NCI-H2081 treated with DMSO at 0.1 percent for 48 hours (cell line): ENCODE measurements at regions not wholly inside any gene's neighbourhood (a gene's known extent, or its start where the extent isn't known, plus 50 kb on each side); places are given as distances from the start of the nearest gene placed in this dataset.
A peak's percentile ranks its signal among the peaks of the same experiment; 100 is the strongest.
"Not testable (repeated sequence)": the region's sequence is repeated elsewhere in the genome, so short reads cannot be mapped to it uniquely, and the experiment has no call there.

ENCODE experiments used
- DNase-seq: peaks from one replicate; lab custom pipeline; 2025; lab: John Stamatoyannopoulos, UW

DNA sequence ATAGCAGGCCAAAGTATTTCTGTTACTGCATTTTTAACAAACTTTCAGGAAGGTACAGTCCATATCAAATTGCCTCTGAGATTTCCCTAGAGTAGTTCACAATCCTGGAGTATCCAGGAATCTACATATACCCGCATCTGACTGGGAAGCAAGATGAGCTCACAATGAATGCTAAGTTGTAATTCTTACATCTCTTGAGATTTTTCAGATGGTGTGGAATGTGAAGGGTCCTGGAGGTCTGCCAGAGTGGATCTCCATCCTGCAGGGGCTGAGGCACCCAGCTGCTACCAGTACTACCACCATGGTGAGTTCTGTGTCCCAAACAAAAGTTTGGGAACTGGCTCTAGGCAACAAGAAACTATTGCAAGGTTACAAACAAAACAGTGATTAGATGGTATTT lies 156.7 kb upstream of the CCDC54 start:
- DNase-seq = no peak

DNA sequence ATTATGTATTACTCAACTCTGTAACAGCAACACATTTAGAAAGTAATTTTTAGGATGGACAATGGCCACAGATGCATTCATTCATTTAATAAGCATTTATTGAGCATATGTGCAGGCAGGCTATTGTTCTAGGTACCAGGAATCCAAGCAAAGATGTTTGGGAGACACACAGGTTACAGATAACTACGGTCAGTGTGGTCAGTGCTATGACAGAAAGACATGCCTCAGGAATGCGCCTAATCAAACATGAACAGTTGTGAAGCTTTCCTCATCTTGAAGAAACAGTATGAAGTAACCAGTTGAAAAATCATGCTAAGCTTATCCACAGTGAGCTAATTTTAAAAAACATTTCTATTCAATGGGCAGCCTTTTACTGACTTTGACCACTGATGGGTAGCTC lies 155.4 kb upstream of the CCDC54 start:
- DNase-seq = no peak

DNA sequence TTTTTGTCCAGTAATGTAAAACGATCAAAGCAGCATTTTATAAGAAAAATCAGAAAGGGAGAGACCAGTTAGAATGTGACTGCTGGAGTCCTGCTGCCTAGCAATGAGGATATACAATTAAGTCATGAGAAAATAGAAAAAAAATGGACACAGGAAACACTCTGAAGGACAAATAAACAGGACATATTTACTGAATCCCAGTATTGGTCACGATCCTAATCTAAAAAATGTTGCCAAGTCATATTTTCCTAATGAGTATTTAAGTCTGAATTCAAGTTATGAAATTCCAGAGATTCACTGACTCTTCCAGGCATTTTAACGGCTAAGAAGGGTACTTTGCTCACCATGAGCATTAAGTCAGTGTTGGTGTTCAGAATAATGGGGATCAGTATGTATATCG lies 154.3 kb upstream of the CCDC54 start:
- DNase-seq = no peak

DNA sequence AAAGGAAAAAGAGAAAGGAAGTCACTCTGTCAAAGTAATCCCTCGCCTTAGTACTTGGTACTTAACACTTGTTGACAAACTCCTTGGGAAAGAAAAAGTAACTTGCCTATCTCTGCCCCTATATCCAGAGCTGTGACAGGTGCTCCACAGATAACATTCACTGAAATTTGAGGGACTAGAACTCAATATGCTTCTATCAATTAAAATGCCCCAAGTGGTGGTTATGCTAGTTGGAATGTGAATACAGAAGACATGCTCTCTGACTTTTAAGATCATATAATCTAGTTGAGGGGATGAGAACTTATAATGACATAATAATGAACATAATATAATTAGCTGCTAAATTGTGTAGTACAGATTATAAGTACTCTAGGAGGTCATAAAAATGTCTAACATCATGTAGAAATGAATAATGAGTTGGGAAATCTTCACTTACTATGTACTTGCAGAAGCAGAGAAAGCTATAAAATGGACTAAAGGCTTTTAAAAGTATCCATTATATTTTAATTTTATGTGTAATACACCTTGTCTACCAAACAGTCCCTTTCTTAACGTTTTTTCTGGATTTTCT lies 153.1 kb upstream of the CCDC54 start:
- DNase-seq = no peak

DNA sequence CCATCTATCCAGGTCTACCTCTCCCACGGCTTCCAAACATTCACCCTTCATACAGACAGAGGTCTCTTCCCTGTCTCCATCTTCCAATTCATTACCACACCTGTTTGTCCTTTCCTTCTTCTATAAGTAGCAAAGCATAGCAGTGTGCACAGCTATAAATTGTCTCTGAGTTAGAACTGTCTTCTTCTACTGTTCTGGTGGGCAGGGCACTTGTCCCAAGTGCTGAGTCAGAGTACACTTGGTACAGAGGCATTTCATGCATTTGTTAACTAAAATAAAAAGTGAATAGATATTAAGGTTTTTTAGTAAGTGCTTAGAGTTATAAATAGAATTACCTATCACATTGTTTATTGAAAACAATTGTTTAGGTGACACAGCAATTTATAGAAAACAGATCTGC lies 150.1 kb upstream of the CCDC54 start:
- DNase-seq = no peak

DNA sequence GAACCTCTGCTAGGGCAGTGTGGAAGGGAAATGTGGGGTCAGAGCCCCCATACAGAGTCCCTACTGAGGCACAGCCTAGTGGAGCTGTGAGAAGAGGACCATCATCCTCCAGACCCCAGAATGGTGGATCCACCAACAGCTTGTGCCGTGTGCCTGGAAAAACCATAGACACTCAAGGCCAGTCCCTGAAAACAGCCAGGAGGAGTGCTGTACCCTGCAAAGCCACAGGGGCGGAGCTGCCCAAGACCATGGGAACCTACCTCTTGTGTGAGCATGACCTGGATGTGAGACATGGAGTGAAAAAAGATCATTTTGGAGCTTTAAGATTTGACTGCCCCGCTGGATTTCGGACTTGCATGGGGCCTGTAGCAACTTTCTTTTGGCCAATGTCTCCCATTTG lies 143.4 kb upstream of the CCDC54 start:
- not testable (repeated sequence) for DNase-seq

DNA sequence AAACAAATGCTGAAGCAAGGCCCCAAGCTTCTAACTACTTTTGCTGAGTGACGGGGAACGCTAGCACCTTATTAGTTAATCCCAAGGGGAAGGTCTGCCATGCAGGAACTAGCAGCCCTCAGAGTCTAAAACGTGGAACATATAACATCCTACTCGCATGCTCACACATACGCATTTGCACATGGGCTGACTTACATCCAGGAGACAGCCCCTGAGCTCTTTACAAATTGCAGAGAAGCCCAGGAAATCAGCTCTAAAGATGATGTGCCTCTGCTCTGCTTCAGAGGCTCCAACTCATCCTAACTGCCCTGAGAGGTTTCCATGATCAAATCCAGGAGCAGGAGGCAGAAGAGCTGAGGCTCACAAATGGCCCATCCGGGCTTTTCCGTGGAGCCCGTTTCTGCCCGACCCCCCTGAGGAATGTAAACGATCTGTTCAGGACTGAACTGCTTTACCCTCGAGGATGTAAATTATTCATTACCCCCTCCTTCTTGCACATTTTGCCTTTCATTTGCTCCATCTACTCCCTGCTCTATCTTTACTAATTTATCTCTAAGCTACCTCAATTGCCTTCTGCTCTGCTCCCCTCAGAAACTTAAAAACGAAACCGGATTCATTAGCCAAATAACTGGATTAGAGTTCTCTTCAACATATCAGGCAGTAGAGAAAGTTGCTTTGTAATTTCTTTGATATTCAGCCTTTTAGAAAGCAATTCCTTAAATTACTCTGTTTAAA lies 141.9 kb upstream of the CCDC54 start:
- DNase-seq = no peak

DNA sequence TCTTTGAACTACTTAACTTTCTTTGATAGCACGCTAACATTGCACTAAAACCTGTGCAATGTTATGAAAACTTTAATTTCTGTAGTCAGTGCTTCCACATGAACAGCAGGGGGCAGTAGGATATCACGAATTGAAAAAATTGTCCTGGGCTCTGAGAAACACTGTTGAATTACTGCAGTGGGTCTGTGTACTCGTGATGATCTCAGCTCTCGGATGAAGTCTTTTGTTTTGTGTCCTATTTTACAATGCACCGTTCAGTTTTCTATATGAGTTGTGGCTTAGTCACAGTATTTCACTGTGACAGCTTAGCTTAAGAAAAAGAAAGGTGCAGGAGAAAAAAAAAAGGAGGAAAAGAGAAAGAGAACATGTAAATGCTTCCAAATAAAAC lies 141.3 kb upstream of the CCDC54 start:
- peak; percentile 31 for DNase-seq

DNA sequence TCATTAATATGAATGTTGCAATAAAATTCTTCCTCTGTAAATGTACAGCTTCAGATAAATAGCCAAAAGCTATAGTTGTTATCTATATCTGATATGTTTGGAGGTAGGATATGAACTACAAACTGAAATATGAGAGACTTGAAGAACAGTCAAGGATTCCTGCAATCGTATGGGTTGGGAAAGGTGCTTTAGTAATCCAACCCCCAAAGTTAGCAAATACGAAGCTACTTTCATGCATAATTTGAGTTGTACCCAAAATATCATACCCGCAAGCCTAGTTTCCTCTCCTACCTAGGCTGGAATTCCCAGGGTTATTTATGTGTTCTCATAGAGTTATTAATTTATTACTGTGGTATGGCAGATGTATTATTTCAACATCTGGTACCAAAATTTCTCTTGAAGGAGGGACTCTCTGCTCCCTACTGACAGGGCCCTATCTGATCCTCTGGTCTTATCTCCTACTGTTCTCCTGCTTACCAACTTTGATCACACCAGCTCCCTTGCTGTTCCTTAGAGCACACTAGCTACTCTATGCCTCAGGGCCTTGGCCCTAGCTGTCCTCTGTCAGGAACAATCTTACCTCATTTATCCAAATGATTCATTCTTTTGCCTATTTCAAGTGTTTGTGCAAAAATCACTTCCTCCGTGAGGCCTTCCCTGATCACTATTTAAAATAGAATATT lies 140.4 kb upstream of the CCDC54 start:
- no peak for DNase-seq

DNA sequence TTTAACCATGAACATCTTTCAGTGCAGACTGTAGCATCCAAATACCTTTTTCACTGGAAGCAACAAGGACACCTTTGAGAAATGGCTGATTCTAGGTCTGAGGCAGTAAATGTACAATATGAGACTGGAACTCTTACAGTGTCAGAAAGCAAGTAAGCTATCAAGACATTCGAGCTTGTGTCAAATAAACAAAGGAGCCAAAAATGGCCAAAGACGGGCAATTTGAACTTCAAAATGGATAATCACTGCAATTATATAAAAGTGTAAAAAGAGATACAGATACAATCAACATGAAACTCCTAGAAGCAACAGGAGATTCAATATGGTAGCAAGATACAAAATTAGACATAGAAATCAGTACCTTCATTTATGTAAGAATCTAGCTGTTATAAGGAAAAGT lies 138.5 kb upstream of the CCDC54 start:
- no peak for DNase-seq

DNA sequence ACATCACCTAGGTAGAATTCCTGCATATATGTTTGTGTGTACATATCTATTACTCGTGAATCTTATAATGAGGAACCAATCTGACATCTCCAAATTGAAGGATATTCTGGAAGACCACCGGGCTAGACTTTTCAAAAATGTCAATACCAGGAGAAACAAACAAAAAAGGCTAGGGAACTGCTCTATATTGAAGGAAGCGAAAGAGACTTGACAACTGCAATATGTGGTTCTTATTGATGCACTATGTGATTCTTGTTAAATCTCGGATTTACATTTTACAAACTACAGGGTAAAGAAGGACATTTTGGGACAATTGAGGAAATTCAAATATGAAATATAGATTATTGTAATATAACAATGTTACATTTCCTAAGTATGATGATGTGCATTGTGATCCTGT lies 137.5 kb upstream of the CCDC54 start:
- no peak for DNase-seq

DNA sequence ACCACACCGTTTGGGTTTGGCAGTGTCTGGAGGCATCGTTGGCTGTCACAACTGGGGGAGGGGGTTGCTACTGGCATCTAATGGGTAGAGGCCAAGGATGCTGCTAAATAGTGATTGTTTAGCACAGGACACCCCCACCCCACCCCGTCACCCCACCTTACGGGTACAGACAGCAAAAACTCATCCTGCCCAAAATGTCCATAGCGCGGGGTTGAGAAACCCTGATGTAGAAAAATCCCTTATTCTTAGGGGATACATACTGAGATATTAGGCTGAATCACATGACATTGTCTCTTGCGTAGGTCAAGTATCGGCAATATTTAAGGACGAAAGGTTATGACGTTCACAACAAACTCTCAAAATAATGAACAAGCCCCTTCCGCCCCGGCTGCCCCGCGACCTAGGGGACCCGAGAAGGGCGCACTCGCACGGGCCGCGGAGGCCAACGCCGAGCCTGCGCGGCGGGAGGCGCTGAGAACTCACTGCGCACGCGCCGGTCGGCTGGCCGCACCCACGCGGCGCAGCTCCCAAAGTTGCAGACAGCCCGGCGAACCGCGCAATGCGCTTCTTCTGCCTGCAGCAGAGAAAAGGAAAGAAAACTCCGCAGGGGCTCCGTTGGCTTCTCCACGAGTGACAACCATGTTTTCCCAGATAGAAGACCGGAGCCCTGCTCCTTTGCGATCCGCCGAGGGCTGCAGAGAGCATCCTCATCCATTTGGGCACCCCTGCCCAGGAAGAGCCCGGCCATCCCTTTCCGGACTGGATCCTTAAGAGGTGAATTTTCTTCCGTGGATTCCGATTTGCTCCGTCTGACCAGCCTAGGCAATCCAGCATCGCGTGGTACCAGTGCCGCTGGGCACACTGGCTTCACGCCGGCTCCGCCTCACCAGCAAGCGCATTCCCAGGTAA lies 136.8 kb upstream of the CCDC54 start:
- no peak for DNase-seq

DNA sequence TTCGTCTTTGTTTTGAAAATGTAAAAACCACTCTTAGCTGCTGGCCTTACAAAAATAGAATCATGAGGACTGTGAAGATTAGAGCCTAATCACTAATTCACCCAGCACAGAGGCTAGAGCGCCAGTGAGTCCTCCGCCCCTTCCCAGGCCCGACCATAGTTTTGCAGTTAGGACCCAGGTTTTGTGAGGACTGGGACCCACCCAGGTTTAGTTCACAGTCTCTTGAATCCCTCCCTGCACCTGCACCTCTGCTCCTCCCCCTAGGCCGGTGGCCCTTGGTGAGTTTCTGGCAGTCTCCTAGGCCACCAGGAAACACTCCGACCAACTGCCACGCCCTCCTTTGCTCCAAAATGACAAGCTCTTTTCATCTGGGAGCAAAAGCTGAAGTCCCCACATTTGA lies 136.0 kb upstream of the CCDC54 start:
- no peak for DNase-seq

DNA sequence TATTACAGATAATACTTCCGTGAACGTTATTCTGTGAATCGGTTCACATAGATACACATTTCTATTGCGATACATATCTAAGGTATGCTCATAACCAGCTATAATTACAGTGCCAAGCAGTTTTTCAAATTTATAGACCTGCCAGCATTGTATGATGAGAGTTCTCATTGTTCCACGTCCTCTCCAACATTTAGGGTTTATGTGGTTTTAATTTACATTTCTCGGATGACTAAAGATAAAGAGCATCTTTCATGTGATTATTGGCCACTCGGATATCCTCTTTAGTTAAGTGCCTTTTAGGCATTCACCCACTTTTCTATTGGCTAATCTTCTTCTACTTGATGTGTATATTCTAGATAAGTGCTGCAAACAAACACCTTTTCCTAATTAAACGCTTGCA lies 134.7 kb upstream of the CCDC54 start:
- no peak for DNase-seq

DNA sequence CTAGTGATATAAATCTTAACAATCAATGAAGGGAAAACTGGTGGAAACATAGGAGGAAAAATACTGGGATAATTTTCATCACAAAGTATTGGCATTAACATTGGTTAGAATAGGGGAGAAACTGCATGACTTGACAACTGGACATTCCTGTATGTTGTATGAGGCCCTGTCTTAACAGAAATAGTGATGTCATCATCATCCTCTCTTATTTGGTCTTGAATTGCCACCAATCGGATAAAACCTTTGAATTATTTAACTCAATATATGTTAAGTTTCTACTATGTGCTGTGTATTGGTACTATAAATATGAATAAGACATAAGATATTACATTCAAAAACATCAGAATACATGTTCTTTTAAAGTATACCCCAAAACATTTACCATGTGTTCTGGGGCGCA lies 130.1 kb upstream of the CCDC54 start:
- no peak for DNase-seq

DNA sequence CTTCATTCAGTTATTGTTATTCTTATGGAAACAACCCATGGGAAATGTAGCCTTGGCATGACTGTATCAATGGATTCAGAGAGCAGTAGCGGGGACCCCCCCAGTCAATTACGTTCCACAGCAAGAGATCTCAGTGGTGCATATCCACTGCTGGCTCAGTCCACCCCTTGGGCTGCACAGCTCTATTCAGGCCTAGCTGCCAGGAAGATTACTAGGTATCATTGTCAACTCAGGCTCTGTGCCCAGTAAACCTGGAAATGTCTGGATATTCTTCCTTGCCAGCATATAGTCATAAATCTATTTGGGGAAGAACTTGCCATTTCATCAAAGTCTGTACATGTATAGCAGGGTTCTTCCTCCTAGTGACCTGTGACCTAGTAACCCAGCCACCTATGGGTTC lies 128.1 kb upstream of the CCDC54 start:
- DNase-seq = no peak

DNA sequence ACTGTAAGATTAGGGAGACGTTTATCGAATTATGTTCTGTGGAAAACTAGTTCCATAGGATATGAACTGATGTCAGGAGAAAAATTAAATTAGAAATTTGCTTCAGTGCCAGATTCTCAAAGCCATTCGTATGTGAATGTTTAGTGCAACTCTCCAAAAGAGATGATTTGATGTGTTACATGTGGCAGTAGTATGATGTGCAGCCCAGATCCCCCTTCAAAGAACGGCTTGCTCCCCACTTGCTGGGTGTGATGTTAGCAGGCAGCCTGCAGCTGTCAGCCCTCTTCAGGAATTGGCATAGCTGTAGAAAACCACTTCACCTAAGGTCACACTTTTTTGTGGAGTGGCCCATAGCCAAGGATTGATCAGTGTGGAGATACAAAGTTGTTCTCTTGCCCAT lies 127.0 kb upstream of the CCDC54 start:
- no peak for DNase-seq

DNA sequence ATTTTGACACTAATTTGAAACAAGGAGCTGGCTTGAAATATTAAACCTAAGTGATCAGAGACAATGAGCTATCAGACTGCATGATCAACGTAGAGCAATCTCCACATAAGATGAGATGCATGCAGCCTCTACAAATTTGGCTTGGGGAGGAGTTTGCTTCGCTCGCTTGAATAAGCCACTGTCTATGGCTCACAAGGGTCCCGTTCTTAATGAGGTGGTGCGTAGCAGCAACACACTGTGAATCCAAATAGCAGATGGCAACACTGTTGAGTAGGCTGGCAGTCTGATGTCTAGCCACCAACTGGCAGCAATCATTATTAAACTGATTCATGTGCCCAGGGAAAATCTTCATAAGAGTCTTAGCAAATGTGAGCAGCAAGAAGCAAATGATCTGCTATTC lies 125.4 kb upstream of the CCDC54 start:
- DNase-seq = no peak

DNA sequence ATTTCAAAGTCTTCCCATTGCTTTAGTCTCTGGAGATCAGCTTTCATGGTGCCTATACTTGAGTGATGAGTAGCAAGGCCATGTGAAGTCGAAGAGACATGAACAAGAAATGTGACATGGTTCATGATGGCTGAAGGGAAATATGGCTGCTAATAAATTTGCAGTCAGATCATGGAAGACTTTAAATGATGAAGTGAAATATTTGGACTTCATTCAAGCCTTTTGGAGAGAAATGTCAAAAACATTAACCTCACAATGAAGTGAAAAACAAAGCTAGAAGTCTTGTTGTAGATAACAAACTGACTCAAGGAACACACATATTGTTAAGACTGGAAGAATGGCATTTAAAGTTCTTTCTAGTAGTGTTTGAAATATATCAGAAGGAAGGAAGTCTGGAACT lies 120.3 kb upstream of the CCDC54 start:
- no peak for DNase-seq

DNA sequence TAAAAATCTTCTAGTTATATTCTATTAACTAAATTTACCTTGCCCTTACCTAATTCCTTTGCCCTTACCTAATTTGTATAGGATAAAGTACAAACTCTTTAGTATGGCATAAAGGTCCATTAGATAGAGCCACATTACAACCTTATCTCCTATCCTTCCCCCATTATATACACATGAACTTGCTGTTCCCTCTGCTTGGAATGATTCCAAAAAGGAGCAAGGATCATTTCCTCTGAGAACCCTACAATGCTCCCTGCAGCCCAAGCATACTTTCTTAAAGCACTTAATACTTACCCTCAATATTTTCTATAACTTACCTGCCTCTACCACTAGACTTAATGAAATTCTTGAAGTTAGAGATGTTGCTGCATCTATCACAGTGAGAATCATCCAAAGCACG lies 118.9 kb upstream of the CCDC54 start:
- no peak for DNase-seq

DNA sequence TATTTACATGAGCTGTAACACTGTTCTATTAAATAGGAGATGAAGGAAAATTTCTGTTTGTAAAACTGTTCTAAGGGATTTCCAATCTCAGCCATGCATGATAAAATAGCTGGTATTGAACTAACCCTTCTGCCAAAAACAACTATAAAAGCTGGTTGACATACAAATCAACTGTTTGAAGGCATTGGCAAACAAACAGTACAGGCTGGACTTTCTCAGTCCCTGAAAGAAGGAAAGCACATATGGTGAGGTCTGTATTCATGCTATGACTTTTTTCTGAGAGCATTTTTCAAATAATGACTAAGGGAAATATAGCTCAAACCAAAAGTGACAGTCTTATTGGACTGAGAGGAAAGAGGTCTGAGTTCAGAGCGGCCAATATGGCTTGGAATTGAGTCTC lies 117.0 kb upstream of the CCDC54 start:
- DNase-seq = no peak

DNA sequence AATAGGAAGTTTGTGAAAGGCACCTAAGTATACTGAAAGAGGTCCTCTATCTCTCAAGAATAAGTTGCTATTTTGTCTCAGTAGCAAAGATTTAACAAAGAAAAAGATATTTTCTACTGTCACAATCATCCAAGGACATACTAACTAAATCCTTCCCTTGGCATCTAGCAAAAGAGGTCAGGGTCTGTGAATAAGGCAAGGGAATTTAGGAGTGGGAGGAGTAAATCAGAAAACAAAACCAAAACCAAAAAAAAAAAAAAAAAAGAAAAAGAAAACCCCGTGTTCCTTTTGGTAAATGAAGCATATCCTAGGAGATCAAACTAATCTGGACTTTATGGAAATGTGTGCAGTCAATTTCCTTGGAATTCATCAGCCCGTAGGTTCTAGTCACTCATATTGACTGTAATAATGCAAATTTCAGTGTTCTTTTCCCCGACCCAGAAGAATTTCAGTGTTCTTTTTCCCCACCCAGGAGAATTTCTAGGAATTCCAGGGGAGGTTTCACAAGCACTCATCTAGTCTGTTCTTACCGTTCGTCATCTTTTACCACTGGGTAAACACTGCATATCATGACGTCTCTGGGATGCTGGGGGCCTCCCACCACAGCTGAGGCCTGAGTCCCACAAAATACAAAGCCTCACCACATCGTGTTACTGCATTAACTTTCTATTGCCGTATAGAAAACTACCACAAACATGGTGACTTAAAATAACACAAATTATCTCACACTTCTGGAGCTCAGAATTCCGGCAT lies 113.8 kb upstream of the CCDC54 start:
- DNase-seq = no peak
